Calu3 (cell line): ENCODE measurements at regions not wholly inside any gene's neighbourhood (a gene's known extent, or its start where the extent isn't known, plus 50 kb on each side); places are given as distances from the start of the nearest gene placed in this dataset.
"Not testable (repeated sequence)": the region's sequence is repeated elsewhere in the genome, so short reads cannot be mapped to it uniquely, and the experiment has no call there.

Experiments
- BruUV-seq: library from RNA; stranded (reverse); fragments of 400-500 nt; replicated peaks from 2 replicates; lab custom pipeline; 2021; lab: Mats Ljungman, UMichigan
- CTCF ChIA-PET: fragments of 300-600 bp; sonication (Branson Sonifier 250); formaldehyde crosslinking; loops from one replicate; lab custom pipeline; 2022; ENCODE audit warnings: antibody characterized with exemption; lab: Charles Lee
- DNase-seq: peaks from one replicate; pipeline ENCODE4 v3.0.0; 2022
- H3K27ac Mint-ChIP-seq: one replicate; pipeline ENCODE4 v1.8.0; 2022; ENCODE audit warnings: mixed read lengths; ENCODE audit not compliant: unreplicated experiment
- H3K27me3 Mint-ChIP-seq: one replicate; pipeline ENCODE4 v1.8.0; 2022; ENCODE audit warnings: mixed read lengths; ENCODE audit not compliant: unreplicated experiment
- H3K36me3 Mint-ChIP-seq: one replicate; pipeline ENCODE4 v1.8.0; 2022; ENCODE audit warnings: mild to moderate bottlenecking, moderate library complexity, mixed read lengths; ENCODE audit not compliant: insufficient read depth, unreplicated experiment
- H3K4me1 Mint-ChIP-seq: one replicate; pipeline ENCODE4 v1.8.0; 2022; ENCODE audit warnings: mild to moderate bottlenecking, low read depth, mixed read lengths; ENCODE audit not compliant: unreplicated experiment
- H3K4me3 Mint-ChIP-seq: one replicate; pipeline ENCODE4 v1.8.0; 2022; ENCODE audit warnings: mild to moderate bottlenecking, low read depth, moderate library complexity, mixed read lengths; ENCODE audit not compliant: unreplicated experiment
- H3K9me3 Mint-ChIP-seq: one replicate; pipeline ENCODE4 v1.8.0; 2022; ENCODE audit warnings: low read depth, mixed read lengths; ENCODE audit not compliant: unreplicated experiment
- CTCF ChIP-seq: fragments of 200-600 bp; IDR thresholded peaks from one replicate; pipeline ENCODE4 v1.8.0; 2022; ENCODE audit warnings: antibody characterized with exemption; ENCODE audit not compliant: unreplicated experiment
- intact Hi-C: fragments of 100-400 bp; cut with micrococcal nuclease; formaldehyde crosslinking; loops from one replicate; pipeline ENCODE4 v1.10.0; 2022; ENCODE audit not compliant: unreplicated experiment

GRCh38 chr1:188769936-188770335 lies 1707.7 kb downstream of the BRINP3 start:
- Mint-ChIP-seq H3K4me3 (no peak overlapping the region), H3K27ac (no peak overlapping the region), H3K4me1 (no peaks in the 10 kb centered on the region), H3K36me3 (no peaks in the 10 kb centered on the region), H3K9me3 (peaks cover 5% of the 10 kb centered on the region), H3K27me3 (no peaks in the 10 kb centered on the region)
- no TSS peak for BruUV-seq
- no peak for TF ChIP-seq CTCF
- no peak for DNase-seq
- intact Hi-C loops: no loop called here
- CTCF ChIA-PET: no interaction called here

- Mint-ChIP-seq H3K4me1 (no peaks in the 10 kb centered on the region), H3K4me3 (no peak overlapping the region), H3K9me3 (peaks cover 6% of the 10 kb centered on the region), H3K27me3 (no peaks in the 10 kb centered on the region), H3K36me3 (no peaks in the 10 kb centered on the region), H3K27ac (no peak overlapping the region)
- TF ChIP-seq CTCF: no peak
- DNase-seq: no peak
- CTCF ChIA-PET: no interaction called here
- BruUV-seq: no TSS peak
- intact Hi-C loops: no loop called here
Measured at GRCh38 chr1:188778578-188778977, 1699.1 kb downstream of the BRINP3 start.

- BruUV-seq: no TSS peak
- CTCF ChIA-PET: interaction anchor here (0.6 to 1.8 kb wide), 10 partner anchors 11 to 1654 kb away, joined by 3 to 21 read pairs (median 5); no protein-coding TSS in a partner anchor
- intact Hi-C loops: loop anchor here (1.0 to 5.0 kb wide), 4 partner anchors 156 to 1538 kb away; no protein-coding TSS in a partner anchor
- TF ChIP-seq CTCF: peak; percentile 86
- no peak overlapping the region for H3K27ac Mint-ChIP-seq
- H3K27me3 Mint-ChIP-seq: no peaks in the 10 kb centered on the region
- H3K36me3 Mint-ChIP-seq: no peaks in the 10 kb centered on the region
- H3K4me1 Mint-ChIP-seq: no peaks in the 10 kb centered on the region
- H3K4me3 Mint-ChIP-seq: no peak overlapping the region
- no peaks in the 10 kb centered on the region for H3K9me3 Mint-ChIP-seq
- DNase-seq: peak; percentile 58
Measured at GRCh38 chr1:188782220-188782841, 1695.3 kb downstream of the BRINP3 start.

- DNase-seq: no peak
- no peaks in the 10 kb centered on the region for H3K9me3 Mint-ChIP-seq
- CTCF ChIA-PET: no interaction called here
- H3K4me1 Mint-ChIP-seq: no peaks in the 10 kb centered on the region
- no peak overlapping the region for H3K4me3 Mint-ChIP-seq
- H3K36me3 Mint-ChIP-seq: no peaks in the 10 kb centered on the region
- H3K27me3 Mint-ChIP-seq: no peaks in the 10 kb centered on the region
- intact Hi-C loops: no loop called here
- no peak overlapping the region for H3K27ac Mint-ChIP-seq
- TF ChIP-seq CTCF: no peak
- BruUV-seq: no TSS peak
Measured at GRCh38 chr1:188794969-188795368, 1682.7 kb downstream of the BRINP3 start.

GRCh38 chr1:188812153-188812552 lies 1665.5 kb downstream of the BRINP3 start:
- H3K27ac Mint-ChIP-seq, H3K9me3 Mint-ChIP-seq, H3K4me1 Mint-ChIP-seq, intact Hi-C loops, H3K27me3 Mint-ChIP-seq, CTCF ChIA-PET, DNase-seq, BruUV-seq, H3K36me3 Mint-ChIP-seq, H3K4me3 Mint-ChIP-seq: not testable (repeated sequence)

GRCh38 chr1:188812836-188813573 lies 1664.7 kb downstream of the BRINP3 start:
- BruUV-seq, DNase-seq, intact Hi-C loops, H3K27me3 Mint-ChIP-seq, H3K27ac Mint-ChIP-seq, H3K9me3 Mint-ChIP-seq, H3K4me1 Mint-ChIP-seq, CTCF ChIA-PET, H3K36me3 Mint-ChIP-seq, H3K4me3 Mint-ChIP-seq: not testable (repeated sequence)
